ENCODE measurements at regions not wholly inside any gene's neighbourhood (a gene's known extent, or its start where the extent isn't known, plus 50 kb on each side); places are given as distances from the start of the nearest gene placed in this dataset.
"Not testable (repeated sequence)": the region's sequence is repeated elsewhere in the genome, so short reads cannot be mapped to it uniquely, and the experiment has no call there.

DNA sequence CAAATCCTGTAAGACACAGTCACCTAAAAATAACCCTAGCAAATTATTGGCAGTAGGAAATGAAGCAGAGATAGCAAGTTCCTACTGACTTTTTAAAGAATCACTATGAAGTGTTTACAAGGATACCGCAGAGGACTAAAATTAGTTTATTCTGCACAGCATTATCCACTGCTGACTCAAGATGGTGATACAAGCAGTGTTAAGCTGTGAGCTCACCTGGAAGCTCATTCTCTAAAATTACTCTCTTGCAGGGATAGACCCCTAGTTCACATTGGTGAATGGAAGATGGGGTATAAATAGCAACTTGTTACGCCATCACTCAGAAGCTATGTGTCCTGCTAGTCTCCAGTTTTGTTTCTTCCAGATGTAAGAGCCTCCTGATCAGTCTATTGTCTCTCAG is 70.8 kb upstream of the GPR89A start:
- TF ChIP-seq POLR2AphosphoS5 (IDR thresholded peaks at IDR 0.05): not testable (repeated sequence)
- TF ChIP-seq, protein P1, sequence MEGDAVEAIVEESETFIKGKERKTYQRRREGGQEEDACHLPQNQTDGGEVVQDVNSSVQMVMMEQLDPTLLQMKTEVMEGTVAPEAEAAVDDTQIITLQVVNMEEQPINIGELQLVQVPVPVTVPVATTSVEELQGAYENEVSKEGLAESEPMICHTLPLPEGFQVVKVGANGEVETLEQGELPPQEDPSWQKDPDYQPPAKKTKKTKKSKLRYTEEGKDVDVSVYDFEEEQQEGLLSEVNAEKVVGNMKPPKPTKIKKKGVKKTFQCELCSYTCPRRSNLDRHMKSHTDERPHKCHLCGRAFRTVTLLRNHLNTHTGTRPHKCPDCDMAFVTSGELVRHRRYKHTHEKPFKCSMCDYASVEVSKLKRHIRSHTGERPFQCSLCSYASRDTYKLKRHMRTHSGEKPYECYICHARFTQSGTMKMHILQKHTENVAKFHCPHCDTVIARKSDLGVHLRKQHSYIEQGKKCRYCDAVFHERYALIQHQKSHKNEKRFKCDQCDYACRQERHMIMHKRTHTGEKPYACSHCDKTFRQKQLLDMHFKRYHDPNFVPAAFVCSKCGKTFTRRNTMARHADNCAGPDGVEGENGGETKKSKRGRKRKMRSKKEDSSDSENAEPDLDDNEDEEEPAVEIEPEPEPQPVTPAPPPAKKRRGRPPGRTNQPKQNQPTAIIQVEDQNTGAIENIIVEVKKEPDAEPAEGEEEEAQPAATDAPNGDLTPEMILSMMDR (IDR thresholded peaks at IDR 0.05): not testable (repeated sequence)

All from suprapubic skin (tissue), 3 donors.